NT2/D1 (cell line): ENCODE measurements at regions not wholly inside any gene's neighbourhood (a gene's known extent, or its start where the extent isn't known, plus 50 kb on each side); places are given as distances from the start of the nearest gene placed in this dataset.
"Not testable (repeated sequence)": the region's sequence is repeated elsewhere in the genome, so short reads cannot be mapped to it uniquely, and the experiment has no call there.

Source experiments
- DNase-seq: peaks from one replicate; pipeline ENCODE4 v3.0.0-alpha.2; 2011; ENCODE audit warnings: low read depth, low spot score
- H3K27me3 ChIP-seq: 2 replicates; pipeline ENCODE4 v1.6.0; 2011; ENCODE audit warnings: mild to moderate bottlenecking; ENCODE audit not compliant: insufficient read length, insufficient read depth
- H3K36me3 ChIP-seq: 2 replicates; pipeline ENCODE4 v1.6.1; 2011; ENCODE audit warnings: mild to moderate bottlenecking, low read length, mixed read lengths; ENCODE audit not compliant: insufficient read depth, insufficient read length
- H3K4me1 ChIP-seq: 2 replicates; pipeline ENCODE4 v1.5.1; 2011; ENCODE audit not compliant: insufficient read depth, insufficient read length
- H3K4me3 ChIP-seq: 2 replicates; pipeline ENCODE4 v1.5.1; 2011; ENCODE audit warnings: low read depth; ENCODE audit not compliant: insufficient read length
- H3K9ac ChIP-seq: 2 replicates; pipeline ENCODE4 v1.6.0; 2011; ENCODE audit warnings: low read depth; ENCODE audit not compliant: insufficient read length
- H3K9me3 ChIP-seq: 2 replicates; pipeline ENCODE4 v1.5.1; 2011; ENCODE audit warnings: mild to moderate bottlenecking, low read length; ENCODE audit not compliant: insufficient read depth
- SUZ12 ChIP-seq: IDR thresholded peaks from 2 replicates; pipeline ENCODE4 v1.6.1; 2011; ENCODE audit not compliant: insufficient read length, insufficient read depth; ENCODE audit errors: extremely low read depth
- YY1 ChIP-seq: IDR thresholded peaks from 2 replicates; pipeline ENCODE4 v1.6.1; 2011; ENCODE audit not compliant: insufficient read length, insufficient read depth
- ZNF274 ChIP-seq: IDR thresholded peaks from 2 replicates; pipeline ENCODE4 v1.6.1; 2011; ENCODE audit warnings: mild to moderate bottlenecking, low read depth, low read length

- Histone ChIP-seq H3K36me3 (no peaks in the 10 kb centered on the region), H3K27me3 (no peaks in the 10 kb centered on the region), H3K9ac (no peak overlapping the region), H3K9me3 (no peaks in the 10 kb centered on the region), H3K4me1 (no peaks in the 10 kb centered on the region), H3K4me3 (no peak overlapping the region)
- no peak for DNase-seq
- TF ChIP-seq SUZ12, result no peak
- no peak for TF ChIP-seq YY1
- TF ChIP-seq ZNF274, result no peak
Measured at GRCh38 chr16:51849715-51850114, 697.2 kb downstream of the TOX3 start.

GRCh38 chr16:51845586-51846305 lies 694.7 kb upstream of the SALL1 start:
- Histone ChIP-seq H3K9ac (no peak overlapping the region), H3K4me3 (no peak overlapping the region), H3K9me3 (no peaks in the 10 kb centered on the region), H3K36me3 (no peaks in the 10 kb centered on the region), H3K4me1 (no peaks in the 10 kb centered on the region), H3K27me3 (no peaks in the 10 kb centered on the region)
- DNase-seq, result no peak
- no peak for TF ChIP-seq YY1
- no peak for TF ChIP-seq SUZ12
- no peak for TF ChIP-seq ZNF274

- Histone ChIP-seq H3K9me3 (peaks cover 21% of the 10 kb centered on the region), H3K4me1 (no peaks in the 10 kb centered on the region), H3K4me3 (no peak overlapping the region), H3K27me3 (no peaks in the 10 kb centered on the region), H3K9ac (no peak overlapping the region), H3K36me3 (no peaks in the 10 kb centered on the region)
- DNase-seq, result peak; percentile 44
- TF ChIP-seq YY1, result no peak
- TF ChIP-seq ZNF274, result no peak
- TF ChIP-seq SUZ12, result no peak
Measured at GRCh38 chr16:51839727-51840462, 688.8 kb upstream of the SALL1 start.

- Histone ChIP-seq H3K4me3 (no peak overlapping the region), H3K36me3 (no peaks in the 10 kb centered on the region), H3K27me3 (no peaks in the 10 kb centered on the region), H3K4me1 (no peaks in the 10 kb centered on the region), H3K9me3 (peaks cover 21% of the 10 kb centered on the region), H3K9ac (no peak overlapping the region)
- TF ChIP-seq ZNF274 (no peak), SUZ12 (no peak), YY1 (no peak)
- no peak for DNase-seq
Measured at GRCh38 chr16:51834794-51835193, 683.7 kb upstream of the SALL1 start.

- DNase-seq, result no peak
- no peaks in the 10 kb centered on the region for H3K4me1 ChIP-seq
- H3K9ac ChIP-seq, result no peak overlapping the region
- H3K36me3 ChIP-seq, result no peaks in the 10 kb centered on the region
- TF ChIP-seq ZNF274 (no peak), SUZ12 (no peak), YY1 (no peak)
- peaks cover 21% of the 10 kb centered on the region for H3K9me3 ChIP-seq
- H3K4me3 ChIP-seq, result no peak overlapping the region
- no peaks in the 10 kb centered on the region for H3K27me3 ChIP-seq
Measured at GRCh38 chr16:51834133-51834532, 683.1 kb upstream of the SALL1 start.

- no peaks in the 10 kb centered on the region for H3K4me1 ChIP-seq
- H3K36me3 ChIP-seq, result no peaks in the 10 kb centered on the region
- H3K4me3 ChIP-seq, result no peak overlapping the region
- TF ChIP-seq YY1 (no peak), ZNF274 (no peak), SUZ12 (no peak)
- no peaks in the 10 kb centered on the region for H3K27me3 ChIP-seq
- no peak overlapping the region for H3K9ac ChIP-seq
- no peak for DNase-seq
- peaks cover 14% of the 10 kb centered on the region for H3K9me3 ChIP-seq
Measured at GRCh38 chr16:51831595-51832367, 680.7 kb upstream of the SALL1 start.

GRCh38 chr16:51831034-51831433 lies 680.0 kb upstream of the SALL1 start:
- H3K4me1 ChIP-seq, DNase-seq, H3K9ac ChIP-seq, H3K4me3 ChIP-seq, H3K36me3 ChIP-seq, H3K27me3 ChIP-seq, H3K9me3 ChIP-seq: not testable (repeated sequence)
